Vagina (tissue), 2 donors: ENCODE measurements at regions not wholly inside any gene's neighbourhood (a gene's known extent, or its start where the extent isn't known, plus 50 kb on each side); places are given as distances from the start of the nearest gene placed in this dataset.

Experiments
- CTCF ChIP-seq, 3 experiments: fragments of 450-650 bp in 2 of 3; fragments of 200-600 bp in 1 of 3; sonication (generic) in 1 of 3; IDR thresholded peaks; one replicate each; pipeline ENCODE4 v1.5.1; 2017 to 2019; ENCODE audit warnings: antibody characterized with exemption in 3 of 3, mild to moderate bottlenecking in 2 of 3, moderate library complexity in 2 of 3
- POLR2A ChIP-seq, 2 donors: fragments of 450-650 bp; IDR thresholded peaks; one replicate each; pipeline ENCODE4 v1.6.1; 2017; ENCODE audit warnings: antibody characterized with exemption in 2 of 2, mild to moderate bottlenecking in 2 of 2, moderate library complexity in 2 of 2
- POLR2AphosphoS5 ChIP-seq, 2 donors: sonication (generic); formaldehyde crosslinking; IDR thresholded peaks; one replicate each; pipeline ENCODE4 v1.9.0; 2017; ENCODE audit warnings: antibody characterized with exemption in 2 of 2, mild to moderate bottlenecking in 2 of 2, low read depth in 1 of 2; ENCODE audit not compliant: insufficient read depth in 1 of 2

DNA sequence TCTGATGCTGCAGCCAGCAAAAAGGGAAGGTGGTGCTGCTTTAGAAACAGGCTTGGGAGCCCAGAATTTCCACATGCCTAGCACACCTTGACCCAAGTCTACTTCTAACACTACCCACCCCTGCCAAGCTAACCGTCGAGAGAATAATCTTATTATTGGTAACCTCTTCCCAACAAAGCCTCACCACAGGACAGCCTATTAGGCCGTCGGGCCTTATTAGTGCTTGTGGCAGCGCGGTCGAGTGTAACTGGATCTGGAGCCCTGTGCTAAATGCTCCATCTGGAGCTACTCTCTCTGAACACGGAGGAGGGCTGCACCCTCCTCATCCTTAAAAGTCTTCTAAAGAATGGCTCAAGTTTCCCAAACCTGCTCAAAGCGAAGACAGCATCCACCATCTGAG lies 165.5 kb upstream of the NFIA start:
- TF ChIP-seq POLR2AphosphoS5 (IDR thresholded peaks at IDR 0.05; ENCODE audit: insufficient read depth in 1 of 2, low read depth in 1 of 2) (no peak), CTCF (IDR thresholded peaks at IDR 0.05) (no peak), POLR2A (IDR thresholded peaks at IDR 0.05) (no peak)
